Body of pancreas (tissue), 4 donors: ENCODE measurements at regions not wholly inside any gene's neighbourhood (a gene's known extent, or its start where the extent isn't known, plus 50 kb on each side); places are given as distances from the start of the nearest gene placed in this dataset.

Experiments
- ATAC-seq: fragments of 150-250 bp; one replicate; pipeline ENCODE4 v1.9.1; 2016
- DNase-seq, 4 donors: peaks; one replicate each; pipeline ENCODE4 v3.0.0-alpha.2; 2019
- H3K27ac ChIP-seq, 4 donors: fragments of 200-600 bp; sonication (generic); 1 replicate in 3 of 4; 2 replicates in 1 of 4; pipeline versions ENCODE4 v1.5.1 to v1.6.1; 2016 to 2019; ENCODE audit warnings: mild to moderate bottlenecking in 1 of 4, mixed read lengths in 1 of 4, moderate library complexity in 1 of 4
- H3K27me3 ChIP-seq, 2 donors: fragments of 200-600 bp; sonication (generic); one replicate each; pipeline ENCODE4 v1.6.0; 2016; ENCODE audit warnings: mild to moderate bottlenecking in 1 of 2
- H3K36me3 ChIP-seq, 2 donors: fragments of 200-600 bp; sonication (generic); replicated peaks in 1 of 2; 2 replicates each; pipeline ENCODE4 v1.5.1; 2016; ENCODE audit warnings: low read depth in 2 of 2; ENCODE audit not compliant: insufficient read depth in 1 of 2
- H3K4me1 ChIP-seq: fragments of 200-600 bp; sonication (generic); one replicate; pipeline ENCODE4 v1.6.0; 2016
- H3K4me3 ChIP-seq, 2 donors: fragments of 200-600 bp; sonication (generic); 1 replicate in 1 of 2; 2 replicates in 1 of 2; pipeline ENCODE4 v1.5.1; 2016 to 2019
- H3K9me3 ChIP-seq, 3 donors: fragments of 200-600 bp; sonication (generic); 1 replicate in 2 of 3; 2 replicates in 1 of 3; pipeline ENCODE4 v1.5.1; 2016
- POLR2A ChIP-seq, 3 donors: fragments of 450-650 bp; IDR thresholded peaks; one replicate each; pipeline ENCODE4 v1.6.1; 2016; ENCODE audit warnings: antibody characterized with exemption in 3 of 3, mild to moderate bottlenecking in 2 of 3
- WGBS, 2 donors: methylation state at CpG; one replicate each; pipeline ENCODE4 v1.1.5; 2017; 5-methylcytosine and 5-hydroxymethylcytosine counted together
- intact Hi-C: fragments of 100-400 bp; cut with DNase I; formaldehyde crosslinking; loops from one replicate; pipeline ENCODE4 v1.15.1; 2023
- TF ChIP-seq, protein P1 (sequence below), 7 experiments: fragments of 450-650 bp in 4 of 7; fragments of 200-600 bp in 3 of 7; sonication (generic) in 3 of 7; IDR thresholded peaks; one replicate each; pipeline ENCODE4 v1.5.1; 2016 to 2019; ENCODE audit warnings: antibody characterized with exemption in 7 of 7

DNA sequence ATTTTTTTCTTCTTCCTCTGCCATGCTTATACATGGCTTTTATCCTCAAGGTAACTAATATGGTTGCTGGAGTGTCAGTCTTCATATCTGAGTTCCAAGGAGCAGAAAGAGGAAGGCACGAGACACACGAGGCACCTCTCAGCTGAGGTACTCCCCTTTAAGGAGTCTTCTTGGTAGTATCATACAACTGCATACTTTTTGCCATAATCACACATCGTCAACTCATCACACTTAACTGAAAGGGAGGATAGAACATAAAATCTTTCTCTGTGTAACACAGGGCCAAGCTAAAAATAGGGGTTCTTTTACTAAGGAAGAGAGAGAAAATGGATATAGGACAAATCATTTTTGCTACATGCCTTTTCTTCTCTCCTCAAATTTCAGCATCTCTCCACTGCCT is 104.2 kb downstream of the OXSM start:
- ATAC-seq, result no peak
- Histone ChIP-seq H3K36me3 (no peaks in the 10 kb centered on the region), H3K4me3 (no peak overlapping the region), H3K4me1 (no peaks in the 10 kb centered on the region), H3K27me3 (no peaks in the 10 kb centered on the region), H3K27ac (no peak overlapping the region), H3K9me3 (no peaks in the 10 kb centered on the region)
- 75 to 79% methylated on average over 3 of the region's 3 CpGs for WGBS, 2 donors
- no peak for TF ChIP-seq POLR2A (IDR thresholded peaks at IDR 0.05)
- TF ChIP-seq, protein P1, sequence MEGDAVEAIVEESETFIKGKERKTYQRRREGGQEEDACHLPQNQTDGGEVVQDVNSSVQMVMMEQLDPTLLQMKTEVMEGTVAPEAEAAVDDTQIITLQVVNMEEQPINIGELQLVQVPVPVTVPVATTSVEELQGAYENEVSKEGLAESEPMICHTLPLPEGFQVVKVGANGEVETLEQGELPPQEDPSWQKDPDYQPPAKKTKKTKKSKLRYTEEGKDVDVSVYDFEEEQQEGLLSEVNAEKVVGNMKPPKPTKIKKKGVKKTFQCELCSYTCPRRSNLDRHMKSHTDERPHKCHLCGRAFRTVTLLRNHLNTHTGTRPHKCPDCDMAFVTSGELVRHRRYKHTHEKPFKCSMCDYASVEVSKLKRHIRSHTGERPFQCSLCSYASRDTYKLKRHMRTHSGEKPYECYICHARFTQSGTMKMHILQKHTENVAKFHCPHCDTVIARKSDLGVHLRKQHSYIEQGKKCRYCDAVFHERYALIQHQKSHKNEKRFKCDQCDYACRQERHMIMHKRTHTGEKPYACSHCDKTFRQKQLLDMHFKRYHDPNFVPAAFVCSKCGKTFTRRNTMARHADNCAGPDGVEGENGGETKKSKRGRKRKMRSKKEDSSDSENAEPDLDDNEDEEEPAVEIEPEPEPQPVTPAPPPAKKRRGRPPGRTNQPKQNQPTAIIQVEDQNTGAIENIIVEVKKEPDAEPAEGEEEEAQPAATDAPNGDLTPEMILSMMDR (IDR thresholded peaks at IDR 0.05), result no peak
- intact Hi-C loops, result no loop called here
- no peak for DNase-seq

DNA sequence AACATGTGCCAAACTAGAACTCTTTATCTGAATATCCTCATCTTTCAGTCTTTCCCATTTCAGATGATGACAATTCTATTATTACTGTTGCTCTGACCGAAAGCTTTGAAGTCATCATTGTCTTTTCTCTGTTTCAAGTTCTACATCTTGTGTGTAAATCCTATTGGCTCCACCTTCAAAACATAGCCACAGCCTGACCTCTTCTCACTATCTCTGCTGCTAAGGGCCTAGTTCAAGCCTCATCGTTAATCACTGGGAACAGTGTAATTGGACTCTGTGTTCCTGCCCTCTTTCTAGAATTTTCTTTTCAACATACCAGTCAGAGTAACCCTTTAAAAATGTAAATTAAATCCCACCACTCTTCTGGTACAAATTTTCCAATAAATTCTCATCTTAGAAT is 105.1 kb downstream of the OXSM start:
- Histone ChIP-seq H3K9me3 (no peaks in the 10 kb centered on the region), H3K4me1 (no peaks in the 10 kb centered on the region), H3K27ac (no peak overlapping the region), H3K27me3 (no peaks in the 10 kb centered on the region), H3K36me3 (no peaks in the 10 kb centered on the region), H3K4me3 (no peak overlapping the region)
- 83 to 85% methylated on average over 2 of the region's 2 CpGs for WGBS, 2 donors
- DNase-seq (no peak), ATAC-seq (no peak)
- TF ChIP-seq, protein P1 (IDR thresholded peaks at IDR 0.05), result no peak
- no peak for TF ChIP-seq POLR2A (IDR thresholded peaks at IDR 0.05)
- intact Hi-C loops, result no loop called here

DNA sequence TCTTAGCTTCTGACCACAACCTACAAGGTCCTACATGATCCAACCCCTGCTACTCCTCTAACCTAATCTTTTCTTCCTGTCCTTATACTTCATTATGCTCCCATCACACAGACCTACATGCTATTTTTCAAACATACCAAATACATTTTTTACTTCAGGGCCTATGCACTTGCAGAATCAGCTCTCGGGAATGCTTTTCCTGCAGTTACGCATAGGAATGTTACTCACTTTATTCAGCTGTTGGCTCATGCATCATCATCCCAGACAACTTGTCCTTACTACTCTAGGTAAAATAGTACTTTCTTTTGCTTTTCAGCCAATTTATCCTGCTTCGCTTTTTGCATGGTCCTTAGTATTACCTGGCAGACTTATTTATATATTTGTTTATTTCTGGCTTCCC is 105.6 kb downstream of the OXSM start:
- TF ChIP-seq POLR2A (IDR thresholded peaks at IDR 0.05), result no peak
- TF ChIP-seq, protein P1 (IDR thresholded peaks at IDR 0.05), result no peak
- Histone ChIP-seq H3K9me3 (no peaks in the 10 kb centered on the region), H3K4me3 (no peak overlapping the region), H3K27ac (no peak overlapping the region), H3K27me3 (no peaks in the 10 kb centered on the region), H3K4me1 (no peaks in the 10 kb centered on the region), H3K36me3 (no peaks in the 10 kb centered on the region)
- DNase-seq, result no peak
- 82 to 84% methylated on average over 3 of the region's 3 CpGs for whole genome bisulfite sequencing, 2 donors
- intact Hi-C loops, result no loop called here
- no peak for ATAC-seq

DNA sequence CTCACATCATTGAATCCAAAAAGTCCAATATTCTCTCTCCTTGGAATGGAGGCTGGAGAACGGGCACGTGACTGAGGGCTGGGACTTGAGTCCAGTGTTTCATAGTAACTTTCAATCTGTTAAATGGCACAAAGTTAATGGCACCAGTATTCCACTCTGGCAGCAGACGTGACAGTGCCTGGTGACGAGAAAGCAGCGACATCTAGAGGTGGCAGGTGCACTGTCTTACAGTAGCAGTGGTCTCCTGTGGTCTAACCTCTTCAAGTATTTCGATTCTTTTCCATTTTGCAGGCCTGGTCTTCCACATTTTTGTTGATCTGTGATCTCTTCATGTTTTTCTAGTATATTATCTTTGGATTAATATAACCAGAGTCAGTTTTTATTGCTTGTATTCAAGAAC is 107.1 kb downstream of the OXSM start:
- H3K4me3 ChIP-seq, result no peak overlapping the region
- DNase-seq (no peak), ATAC-seq (no peak)
- H3K9me3 ChIP-seq, result no peaks in the 10 kb centered on the region
- H3K4me1 ChIP-seq, result no peaks in the 10 kb centered on the region
- TF ChIP-seq POLR2A (IDR thresholded peaks at IDR 0.05), result no peak
- TF ChIP-seq, protein P1 (IDR thresholded peaks at IDR 0.05), result no peak
- no peaks in the 10 kb centered on the region for H3K27me3 ChIP-seq
- H3K27ac ChIP-seq, result no peak overlapping the region
- H3K36me3 ChIP-seq, result no peaks in the 10 kb centered on the region
- intact Hi-C loops, result no loop called here
- 63 to 72% methylated on average over 6 of the region's 6 CpGs for WGBS, 2 donors

DNA sequence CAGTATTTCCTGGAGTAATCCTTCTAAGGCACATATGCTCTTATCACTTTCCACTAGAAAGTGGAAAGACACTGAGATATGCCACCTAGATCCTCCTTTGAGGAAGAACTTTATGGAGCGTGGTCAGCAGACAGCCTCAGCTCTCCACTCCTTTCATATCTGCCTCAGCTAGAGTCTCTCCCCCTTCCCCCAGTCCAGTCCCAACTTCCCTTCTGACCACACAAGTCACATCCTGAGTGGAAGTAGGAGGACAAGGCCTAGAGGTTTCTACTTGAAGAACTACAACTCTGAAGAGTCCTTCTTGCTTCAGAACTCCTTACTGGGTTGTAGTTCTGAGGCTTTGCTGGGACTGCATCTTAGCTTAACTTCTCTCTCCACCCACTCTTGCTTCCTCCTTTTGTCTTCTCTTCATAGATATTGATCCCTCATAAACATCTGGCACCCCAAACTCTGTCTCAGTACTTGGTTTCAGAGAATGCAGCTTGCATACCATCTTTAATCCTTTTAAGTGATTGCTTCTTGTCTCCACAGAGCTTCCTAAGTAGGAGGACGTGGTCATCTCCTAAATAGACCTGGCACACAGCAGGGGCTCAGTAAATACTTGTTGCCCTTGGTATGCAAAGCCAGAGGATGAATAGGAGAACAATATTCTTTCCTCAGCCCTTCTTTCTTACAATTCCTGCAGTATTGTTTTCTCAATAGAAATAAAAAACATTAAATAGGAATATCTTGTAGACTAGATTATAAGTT is 109.6 kb downstream of the OXSM start:
- WGBS, 2 donors, result 63 to 76% methylated on average over 2 of the region's 2 CpGs
- Histone ChIP-seq H3K27ac (no peak overlapping the region), H3K27me3 (no peaks in the 10 kb centered on the region), H3K4me3 (no peak overlapping the region), H3K36me3 (no peaks in the 10 kb centered on the region), H3K9me3 (no peaks in the 10 kb centered on the region), H3K4me1 (peaks cover 5% of the 10 kb centered on the region)
- DNase-seq, result no peak
- TF ChIP-seq, protein P1 (IDR thresholded peaks at IDR 0.05), result no peak
- TF ChIP-seq POLR2A (IDR thresholded peaks at IDR 0.05), result no peak
- no peak for ATAC-seq
- intact Hi-C loops, result no loop called here
